Thymus (tissue), 11 donors: ENCODE measurements at regions not wholly inside any gene's neighbourhood (a gene's known extent, or its start where the extent isn't known, plus 50 kb on each side); places are given as distances from the start of the nearest gene placed in this dataset.

Source experiments
- DNase-seq, 9 donors: peaks; one replicate each; pipeline ENCODE4 v3.0.0-alpha.2; 2013; ENCODE audit warnings: low spot score in 9 of 9, low read depth in 6 of 9, missing footprints in 1 of 9
- H3K27ac ChIP-seq, 2 donors: one replicate each; pipeline ENCODE4 v1.5.1; 2013; ENCODE audit warnings: control low read depth in 1 of 2, low read depth in 1 of 2, low read length in 1 of 2, mild to moderate bottlenecking in 1 of 2, moderate library complexity in 1 of 2
- H3K27me3 ChIP-seq, 2 donors: one replicate each; pipeline ENCODE4 v1.5.1; 2013; ENCODE audit warnings: low read length in 1 of 2; ENCODE audit not compliant: control insufficient read depth in 2 of 2, insufficient read depth in 1 of 2
- H3K36me3 ChIP-seq, 2 donors: one replicate each; pipeline ENCODE4 v1.5.1; 2013; ENCODE audit warnings: low read length in 1 of 2, mild to moderate bottlenecking in 1 of 2, moderate library complexity in 1 of 2; ENCODE audit not compliant: control insufficient read depth in 2 of 2, insufficient read depth in 2 of 2
- H3K4me1 ChIP-seq, 2 donors: one replicate each; pipeline ENCODE4 v1.5.1; 2013; ENCODE audit warnings: low read length in 2 of 2; ENCODE audit not compliant: control insufficient read depth in 2 of 2, insufficient read depth in 2 of 2
- H3K4me3 ChIP-seq, 2 donors: one replicate each; pipeline ENCODE4 v1.5.1; 2013; ENCODE audit warnings: low read length in 2 of 2, control low read depth in 1 of 2, mild to moderate bottlenecking in 1 of 2
- H3K9me3 ChIP-seq, 2 donors: one replicate each; pipeline ENCODE4 v1.5.1; 2013; ENCODE audit warnings: low read length in 1 of 2, mild to moderate bottlenecking in 1 of 2; ENCODE audit not compliant: control insufficient read depth in 2 of 2, insufficient read depth in 1 of 2
- WGBS: extraction: QIAGEN DNeasy Blood & Tissue Kit; methylation state at CpG from one replicate; pipeline ENCODE4 v1.1.7; 2013; 5-methylcytosine and 5-hydroxymethylcytosine counted together
- donor health status: healthy.

DNA sequence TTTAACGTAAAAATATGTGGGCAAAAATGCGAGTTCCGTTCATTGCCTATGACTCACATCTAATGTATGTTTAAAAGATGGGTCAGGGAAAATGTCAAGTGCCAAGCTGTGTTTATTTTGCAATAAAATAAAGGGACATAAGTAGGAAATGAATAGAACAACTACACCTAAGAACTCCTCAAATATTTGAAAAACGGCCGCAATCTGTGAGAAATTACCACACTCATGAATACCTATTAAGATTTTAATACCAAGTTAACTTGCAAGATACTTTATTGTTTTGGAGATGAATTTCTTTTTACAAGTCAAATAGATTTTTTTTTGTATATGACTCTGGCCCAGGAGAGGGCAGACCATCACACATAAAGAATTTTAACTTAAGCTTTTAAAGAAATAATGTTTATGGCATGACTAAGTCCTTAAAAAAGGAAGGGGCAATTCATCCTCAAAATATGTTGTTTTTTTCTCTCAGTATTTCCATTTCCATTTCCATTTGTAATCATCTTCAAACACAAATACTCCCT is 152.7 kb downstream of the SUCNR1 start:
- Histone ChIP-seq H3K36me3 (no peaks in the 10 kb centered on the region), H3K27me3 (no peaks in the 10 kb centered on the region), H3K9me3 (no peaks in the 10 kb centered on the region), H3K27ac (no peak overlapping the region), H3K4me3 (no peak overlapping the region), H3K4me1 (no peaks in the 10 kb centered on the region)
- 95% methylated on average over 5 of the region's 5 CpGs for WGBS
- no peak for DNase-seq

DNA sequence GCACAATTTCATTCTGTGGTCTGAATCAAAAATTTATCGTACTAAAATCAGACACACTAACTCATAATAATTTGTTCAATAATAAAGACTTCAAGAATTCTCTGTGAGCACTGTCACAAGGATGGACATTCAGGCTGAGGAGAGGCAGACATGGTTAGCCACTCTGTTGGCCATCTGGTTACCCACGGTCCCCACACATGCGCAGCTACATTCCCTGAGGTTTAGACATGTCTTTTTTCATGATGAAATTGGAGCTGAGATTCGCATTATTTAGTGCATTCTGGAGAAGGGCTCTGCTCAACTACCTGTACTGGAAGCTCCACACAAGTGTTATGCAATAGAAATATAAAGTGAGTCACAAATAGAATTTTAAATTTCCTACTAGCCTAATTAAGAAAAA is 156.9 kb downstream of the SUCNR1 start:
- H3K27ac ChIP-seq: no peak overlapping the region
- H3K4me3 ChIP-seq: no peak overlapping the region
- DNase-seq: no peak
- H3K9me3 ChIP-seq: no peaks in the 10 kb centered on the region
- 97% methylated on average over 4 of the region's 4 CpGs for WGBS
- H3K27me3 ChIP-seq: no peaks in the 10 kb centered on the region
- no peaks in the 10 kb centered on the region for H3K4me1 ChIP-seq
- no peaks in the 10 kb centered on the region for H3K36me3 ChIP-seq

DNA sequence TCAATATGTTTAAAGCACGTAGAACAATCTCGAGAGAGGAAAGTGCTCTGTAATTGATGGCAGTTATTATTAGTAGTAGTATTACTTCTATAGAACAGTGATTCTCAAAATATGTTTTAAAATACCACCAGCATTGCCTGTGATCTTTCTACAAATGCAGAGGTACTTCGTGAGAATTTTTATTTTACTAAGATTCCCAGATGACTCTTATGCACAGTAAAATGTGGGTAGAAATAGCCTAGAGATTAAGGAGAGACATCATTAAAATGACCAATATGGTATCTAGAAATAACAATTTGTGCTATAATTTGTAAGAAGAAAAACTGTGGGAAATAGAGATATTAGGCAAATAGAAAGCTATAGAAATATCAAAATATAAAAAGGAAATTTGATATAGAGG is 157.9 kb downstream of the SUCNR1 start:
- H3K27me3 ChIP-seq: no peaks in the 10 kb centered on the region
- no peaks in the 10 kb centered on the region for H3K4me1 ChIP-seq
- H3K27ac ChIP-seq: no peak overlapping the region
- H3K36me3 ChIP-seq: no peaks in the 10 kb centered on the region
- H3K4me3 ChIP-seq: no peak overlapping the region
- DNase-seq: no peak
- H3K9me3 ChIP-seq: no peaks in the 10 kb centered on the region
- whole genome bisulfite sequencing: 97% methylated on average over 3 of the region's 3 CpGs

DNA sequence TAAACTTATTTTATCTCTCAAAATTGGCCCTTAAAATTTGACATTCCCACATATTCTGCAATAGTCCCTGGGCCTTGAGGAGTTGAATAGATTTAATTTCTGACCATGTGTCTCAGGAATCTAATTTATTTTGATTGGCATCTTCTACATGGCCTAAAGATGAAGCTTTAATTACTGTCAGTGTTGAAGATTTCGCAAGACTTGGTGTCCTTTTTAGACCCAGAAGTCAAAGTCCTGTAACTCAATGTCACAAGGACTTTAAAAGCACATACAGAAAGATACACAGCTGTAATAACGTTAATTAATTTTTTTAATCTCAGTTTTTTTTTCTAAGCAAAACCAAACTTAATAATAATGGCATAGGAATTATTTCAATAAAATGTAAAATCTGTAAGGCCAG is 163.9 kb downstream of the SUCNR1 start:
- Histone ChIP-seq H3K27ac (no peak overlapping the region), H3K4me1 (no peaks in the 10 kb centered on the region), H3K36me3 (no peaks in the 10 kb centered on the region), H3K9me3 (no peaks in the 10 kb centered on the region), H3K4me3 (no peak overlapping the region), H3K27me3 (no peaks in the 10 kb centered on the region)
- DNase-seq: no peak
- 94% methylated on average over 2 of the region's 2 CpGs for WGBS

DNA sequence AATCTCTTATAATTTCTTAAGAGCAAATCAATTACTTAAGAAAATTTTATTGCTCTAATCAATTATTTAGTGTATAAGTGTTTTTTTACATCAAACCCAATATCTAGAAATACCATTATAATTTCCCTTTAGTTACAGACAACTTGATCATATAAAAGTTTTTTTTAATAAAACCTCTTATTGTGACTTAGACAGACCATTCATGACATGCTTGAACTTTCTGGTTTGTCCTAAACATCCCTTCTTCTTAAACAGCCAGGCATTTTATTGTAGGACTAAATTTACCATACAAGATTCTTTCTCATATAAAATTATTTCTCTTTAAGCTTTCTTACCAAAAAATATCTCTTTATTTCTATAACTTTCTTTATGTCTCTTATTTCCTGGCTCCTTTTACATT is 164.5 kb downstream of the SUCNR1 start:
- Histone ChIP-seq H3K9me3 (no peaks in the 10 kb centered on the region), H3K27me3 (no peaks in the 10 kb centered on the region)
- no peak for DNase-seq

DNA sequence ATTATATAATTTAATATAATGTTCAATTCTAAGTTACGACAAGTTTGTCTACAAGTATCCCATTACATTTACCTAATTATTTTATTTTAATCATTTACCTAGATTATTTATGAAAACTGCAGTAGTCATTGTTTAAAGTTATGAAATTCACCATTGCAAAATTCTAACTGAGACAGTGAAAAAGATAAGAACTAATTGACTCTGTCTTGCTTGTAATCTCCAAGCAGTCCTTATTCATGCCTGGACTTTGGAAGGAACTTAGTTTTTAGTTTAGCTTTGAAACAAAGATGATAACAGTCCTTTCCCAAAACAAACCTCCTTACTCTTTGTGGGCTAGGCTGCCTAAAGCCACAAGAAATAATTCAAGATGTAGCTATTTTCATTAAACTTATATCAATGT is 165.0 kb downstream of the SUCNR1 start:
- Histone ChIP-seq H3K4me1 (no peaks in the 10 kb centered on the region), H3K27ac (no peak overlapping the region), H3K36me3 (no peaks in the 10 kb centered on the region), H3K27me3 (no peaks in the 10 kb centered on the region), H3K9me3 (no peaks in the 10 kb centered on the region), H3K4me3 (no peak overlapping the region)
- WGBS: 99% methylated on average over 1 of the region's 1 CpG
- DNase-seq: no peak

More for the DNA sequence above, 164.5 kb downstream of the SUCNR1 start:
- Histone ChIP-seq H3K27ac (no peak overlapping the region), H3K4me1 (no peaks in the 10 kb centered on the region), H3K4me3 (no peak overlapping the region), H3K36me3 (no peaks in the 10 kb centered on the region)

DNA sequence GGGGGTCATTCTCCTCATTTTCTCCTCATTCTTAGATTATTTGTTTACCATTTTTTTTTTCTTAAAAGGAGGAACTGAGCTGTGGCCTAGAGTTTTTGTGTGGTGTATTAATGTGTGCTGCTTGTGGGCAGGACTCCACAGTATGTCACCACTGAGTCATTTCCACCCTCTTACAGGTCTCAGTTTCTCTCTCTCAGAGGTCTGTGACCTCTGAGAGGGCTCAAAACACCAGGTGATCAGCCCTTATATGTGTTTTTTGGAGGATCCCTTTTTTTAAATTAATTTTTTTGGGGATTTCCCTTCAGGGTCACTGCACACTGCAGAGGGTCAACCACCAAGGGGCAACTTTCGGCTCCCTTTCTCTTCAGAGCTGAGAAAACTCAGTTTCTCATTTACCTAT is 166.4 kb downstream of the SUCNR1 start:
- WGBS: 93% methylated on average over 1 of the region's 1 CpG
- Histone ChIP-seq H3K4me3 (no peak overlapping the region), H3K36me3 (no peaks in the 10 kb centered on the region), H3K9me3 (no peaks in the 10 kb centered on the region), H3K27me3 (no peaks in the 10 kb centered on the region), H3K27ac (no peak overlapping the region), H3K4me1 (no peaks in the 10 kb centered on the region)
- DNase-seq: no peak

DNA sequence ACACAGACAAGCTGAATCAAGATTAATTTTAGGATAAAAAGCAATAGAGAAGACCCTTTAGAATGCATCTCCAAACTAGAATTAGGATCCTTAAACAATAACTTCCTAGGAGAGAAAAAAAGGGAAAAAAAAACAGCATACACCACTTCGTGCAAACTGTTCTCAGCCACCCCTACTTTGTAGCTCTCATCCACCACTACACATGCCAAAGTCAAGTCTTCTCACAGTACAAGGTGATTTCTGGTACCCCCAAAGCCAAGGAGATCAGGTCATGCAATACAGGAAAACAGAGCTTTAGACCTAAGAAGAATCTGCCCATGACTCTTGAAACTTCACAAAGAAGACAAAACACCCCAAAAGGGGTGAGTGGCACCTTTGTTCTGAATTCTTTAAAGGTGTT is 166.9 kb downstream of the SUCNR1 start:
- no peak overlapping the region for H3K27ac ChIP-seq
- no peaks in the 10 kb centered on the region for H3K4me1 ChIP-seq
- no peaks in the 10 kb centered on the region for H3K27me3 ChIP-seq
- H3K36me3 ChIP-seq: no peaks in the 10 kb centered on the region
- DNase-seq: no peak
- H3K9me3 ChIP-seq: no peaks in the 10 kb centered on the region
- no peak overlapping the region for H3K4me3 ChIP-seq
- WGBS: 97% methylated on average over 1 of the region's 1 CpG

DNA sequence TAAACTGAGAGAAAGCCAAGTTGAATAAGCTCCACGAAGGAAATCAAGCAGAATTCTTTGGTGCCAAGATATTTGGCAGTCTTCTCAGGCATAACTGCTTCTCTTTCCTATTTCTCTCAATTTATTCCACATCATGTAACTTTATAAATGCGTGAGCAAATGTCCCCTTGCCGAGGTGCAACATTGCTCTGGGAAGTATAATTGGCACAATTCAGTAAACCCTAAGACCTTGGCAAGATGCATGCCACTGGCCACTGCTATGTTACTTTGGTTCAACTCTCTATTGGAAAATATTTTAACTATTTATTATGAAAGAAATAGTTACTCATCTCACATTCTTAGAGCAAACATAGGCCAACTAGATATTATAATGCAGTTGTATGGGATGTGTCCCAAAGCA is 170.2 kb downstream of the SUCNR1 start:
- Histone ChIP-seq H3K27me3 (no peaks in the 10 kb centered on the region), H3K9me3 (no peaks in the 10 kb centered on the region), H3K4me1 (no peaks in the 10 kb centered on the region), H3K36me3 (no peaks in the 10 kb centered on the region), H3K4me3 (no peak overlapping the region), H3K27ac (no peak overlapping the region)
- no peak for DNase-seq
- WGBS: 95% methylated on average over 3 of the region's 3 CpGs

DNA sequence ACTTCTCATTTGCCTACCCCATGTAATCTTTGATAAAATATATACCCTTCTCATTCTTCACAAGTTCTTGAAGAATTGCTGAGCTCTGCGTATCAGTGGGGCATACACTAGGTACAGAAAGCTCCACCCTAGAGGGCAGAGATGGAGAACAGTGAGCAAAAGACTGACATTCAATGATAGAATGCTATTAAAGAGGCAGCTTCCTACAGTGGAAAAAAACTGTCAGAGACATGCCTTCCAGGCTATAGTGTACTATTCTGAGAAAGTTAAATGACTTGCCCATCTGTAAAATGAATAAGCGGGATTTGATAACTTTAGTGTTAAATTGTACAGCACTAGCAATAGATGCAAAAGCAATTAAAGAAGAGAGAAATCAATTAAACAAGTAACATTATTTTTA is 172.8 kb downstream of the SUCNR1 start:
- no peaks in the 10 kb centered on the region for H3K4me1 ChIP-seq
- H3K27me3 ChIP-seq: no peaks in the 10 kb centered on the region
- over 99% methylated on average over 2 of the region's 2 CpGs for WGBS
- no peak overlapping the region for H3K4me3 ChIP-seq
- H3K9me3 ChIP-seq: no peaks in the 10 kb centered on the region
- H3K27ac ChIP-seq: no peak overlapping the region
- H3K36me3 ChIP-seq: no peaks in the 10 kb centered on the region
- DNase-seq: no peak
